ENCODE measurements at regions not wholly inside any gene's neighbourhood (a gene's known extent, or its start where the extent isn't known, plus 50 kb on each side); places are given as distances from the start of the nearest gene placed in this dataset.

GRCh38 chr14:38850664-38851063 lies 252.4 kb downstream of the SEC23A start:
- DNase-seq (ENCODE audit: extremely low read depth in 1 of 2, low read depth in 1 of 2) = no peak

- no peak for DNase-seq (ENCODE audit: extremely low read depth in 1 of 2, low read depth in 1 of 2)
Measured at GRCh38 chr14:38848243-38848935, 254.6 kb downstream of the SEC23A start.

GRCh38 chr14:38847161-38847560 lies 255.9 kb downstream of the SEC23A start:
- no peak for DNase-seq (ENCODE audit: extremely low read depth in 1 of 2, low read depth in 1 of 2)

- DNase-seq (ENCODE audit: extremely low read depth in 1 of 2, low read depth in 1 of 2) = no peak
Measured at GRCh38 chr14:38839694-38840365, 263.2 kb downstream of the SEC23A start.

- no peak for DNase-seq (ENCODE audit: extremely low read depth in 1 of 2, low read depth in 1 of 2)
Measured at GRCh38 chr14:38838979-38839323, 264.1 kb downstream of the SEC23A start.

GRCh38 chr14:38838049-38838978 lies 264.7 kb downstream of the SEC23A start:
- DNase-seq (ENCODE audit: extremely low read depth in 1 of 2, low read depth in 1 of 2) = no peak

GRCh38 chr14:38837343-38838048 lies 265.5 kb downstream of the SEC23A start:
- no peak for DNase-seq (ENCODE audit: extremely low read depth in 1 of 2, low read depth in 1 of 2)

GRCh38 chr14:38836539-38836938 lies 266.5 kb downstream of the SEC23A start:
- no peak for DNase-seq (ENCODE audit: extremely low read depth in 1 of 2, low read depth in 1 of 2)

- no peak for DNase-seq (ENCODE audit: extremely low read depth in 1 of 2, low read depth in 1 of 2)
Measured at GRCh38 chr14:38835874-38836273, 267.2 kb downstream of the SEC23A start.

GRCh38 chr14:38828183-38828827 lies 274.7 kb downstream of the SEC23A start:
- no peak for DNase-seq (ENCODE audit: extremely low read depth in 1 of 2, low read depth in 1 of 2)

- no peak for DNase-seq (ENCODE audit: extremely low read depth in 1 of 2, low read depth in 1 of 2)
Measured at GRCh38 chr14:38824706-38825105, 278.3 kb downstream of the SEC23A start.

- DNase-seq (ENCODE audit: extremely low read depth in 1 of 2, low read depth in 1 of 2) = no peak
Measured at GRCh38 chr14:38818555-38818954, 284.5 kb downstream of the SEC23A start.

GRCh38 chr14:38808734-38809455 lies 294.1 kb downstream of the SEC23A start:
- no peak for DNase-seq (ENCODE audit: extremely low read depth in 1 of 2, low read depth in 1 of 2)

- DNase-seq (ENCODE audit: extremely low read depth in 1 of 2, low read depth in 1 of 2) = no peak
Measured at GRCh38 chr14:38799671-38800070, 303.4 kb downstream of the SEC23A start.

- no peak for DNase-seq (ENCODE audit: extremely low read depth in 1 of 2, low read depth in 1 of 2)
Measured at GRCh38 chr14:38794677-38795076, 308.4 kb downstream of the SEC23A start.

- no peak for DNase-seq (ENCODE audit: extremely low read depth in 1 of 2, low read depth in 1 of 2)
Measured at GRCh38 chr14:38791862-38792261, 311.2 kb downstream of the SEC23A start.

GRCh38 chr14:38790916-38791315 lies 312.1 kb downstream of the SEC23A start:
- DNase-seq (ENCODE audit: extremely low read depth in 1 of 2, low read depth in 1 of 2) = no peak

GRCh38 chr14:38789805-38790204 lies 313.2 kb downstream of the SEC23A start:
- no peak for DNase-seq (ENCODE audit: extremely low read depth in 1 of 2, low read depth in 1 of 2)

GRCh38 chr14:38788060-38788459 lies 315.0 kb downstream of the SEC23A start:
- DNase-seq (ENCODE audit: extremely low read depth in 1 of 2, low read depth in 1 of 2) = no peak

- DNase-seq (ENCODE audit: extremely low read depth in 1 of 2, low read depth in 1 of 2) = no peak
Measured at GRCh38 chr14:38786921-38787320, 316.1 kb downstream of the SEC23A start.
